Epithelial cell of prostate (primary cell): ENCODE measurements at regions not wholly inside any gene's neighbourhood (a gene's known extent, or its start where the extent isn't known, plus 50 kb on each side); places are given as distances from the start of the nearest gene placed in this dataset.
"Not testable (repeated sequence)": the region's sequence is repeated elsewhere in the genome, so short reads cannot be mapped to it uniquely, and the experiment has no call there.

Experiments used
- DNase-seq: peaks from one replicate; pipeline ENCODE4 v3.0.0-alpha.2; 2011; ENCODE audit warnings: low read depth, low spot score
- H3K27ac ChIP-seq: fragments of 450-650 bp; 2 replicates; pipeline ENCODE4 v1.5.1; 2017; ENCODE audit warnings: mild to moderate bottlenecking

- H3K27ac ChIP-seq, DNase-seq: not testable (repeated sequence)
Observed at GRCh38 chr2:132220589-132220988, 58.8 kb upstream of the ANKRD30BL start.

GRCh38 chr2:132221886-132222285 lies 60.1 kb upstream of the ANKRD30BL start:
- not testable (repeated sequence) for H3K27ac ChIP-seq, DNase-seq

- DNase-seq = no peak
- H3K27ac ChIP-seq = no peak overlapping the region
Observed at GRCh38 chr2:132252191-132252893, 90.6 kb upstream of the ANKRD30BL start.

- H3K27ac ChIP-seq = no peak overlapping the region
- DNase-seq = no peak
Observed at GRCh38 chr2:132252894-132253264, 91.1 kb upstream of the ANKRD30BL start.

GRCh38 chr2:132253496-132254305 lies 91.9 kb upstream of the ANKRD30BL start:
- no peak overlapping the region for H3K27ac ChIP-seq
- no peak for DNase-seq

- DNase-seq, H3K27ac ChIP-seq: not testable (repeated sequence)
Observed at GRCh38 chr2:132254306-132254919, 92.7 kb upstream of the ANKRD30BL start.

GRCh38 chr2:132255714-132256113 lies 94.0 kb upstream of the ANKRD30BL start:
- DNase-seq = no peak
- no peak overlapping the region for H3K27ac ChIP-seq

- DNase-seq = no peak
Observed at GRCh38 chr2:132256251-132256902, 94.6 kb upstream of the ANKRD30BL start.

GRCh38 chr2:132256903-132257300 lies 95.2 kb upstream of the ANKRD30BL start:
- H3K27ac ChIP-seq, DNase-seq: not testable (repeated sequence)

More at GRCh38 chr2:132256251-132256902, 94.6 kb upstream of the ANKRD30BL start:
- H3K27ac ChIP-seq = no peak overlapping the region

- not testable (repeated sequence) for DNase-seq, H3K27ac ChIP-seq
Observed at GRCh38 chr2:132257301-132258171, 95.8 kb upstream of the ANKRD30BL start.

- not testable (repeated sequence) for DNase-seq, H3K27ac ChIP-seq
Observed at GRCh38 chr2:132259276-132259675, 97.5 kb upstream of the ANKRD30BL start.

- not testable (repeated sequence) for DNase-seq, H3K27ac ChIP-seq
Observed at GRCh38 chr2:132265595-132265994, 103.8 kb upstream of the ANKRD30BL start.

GRCh38 chr2:132267105-132267497 lies 105.3 kb upstream of the ANKRD30BL start:
- H3K27ac ChIP-seq = no peak overlapping the region
- DNase-seq = no peak

GRCh38 chr2:132267498-132268283 lies 105.9 kb upstream of the ANKRD30BL start:
- DNase-seq, H3K27ac ChIP-seq: not testable (repeated sequence)

- peak; percentile 51 for DNase-seq
- H3K27ac ChIP-seq = not testable (repeated sequence)
Observed at GRCh38 chr2:132268284-132268976, 106.7 kb upstream of the ANKRD30BL start.

GRCh38 chr2:132268977-132269523 lies 107.3 kb upstream of the ANKRD30BL start:
- no peak for DNase-seq
- no peak overlapping the region for H3K27ac ChIP-seq

GRCh38 chr2:132270255-132270654 lies 108.5 kb upstream of the ANKRD30BL start:
- no peak overlapping the region for H3K27ac ChIP-seq
- no peak for DNase-seq

GRCh38 chr2:132270981-132271546 lies 109.3 kb upstream of the ANKRD30BL start:
- no peak for DNase-seq
- H3K27ac ChIP-seq = no peak overlapping the region
